ENCODE measurements at regions not wholly inside any gene's neighbourhood (a gene's known extent, or its start where the extent isn't known, plus 50 kb on each side); places are given as distances from the start of the nearest gene placed in this dataset.
"Not testable (repeated sequence)": the region's sequence is repeated elsewhere in the genome, so short reads cannot be mapped to it uniquely, and the experiment has no call there.

DNA sequence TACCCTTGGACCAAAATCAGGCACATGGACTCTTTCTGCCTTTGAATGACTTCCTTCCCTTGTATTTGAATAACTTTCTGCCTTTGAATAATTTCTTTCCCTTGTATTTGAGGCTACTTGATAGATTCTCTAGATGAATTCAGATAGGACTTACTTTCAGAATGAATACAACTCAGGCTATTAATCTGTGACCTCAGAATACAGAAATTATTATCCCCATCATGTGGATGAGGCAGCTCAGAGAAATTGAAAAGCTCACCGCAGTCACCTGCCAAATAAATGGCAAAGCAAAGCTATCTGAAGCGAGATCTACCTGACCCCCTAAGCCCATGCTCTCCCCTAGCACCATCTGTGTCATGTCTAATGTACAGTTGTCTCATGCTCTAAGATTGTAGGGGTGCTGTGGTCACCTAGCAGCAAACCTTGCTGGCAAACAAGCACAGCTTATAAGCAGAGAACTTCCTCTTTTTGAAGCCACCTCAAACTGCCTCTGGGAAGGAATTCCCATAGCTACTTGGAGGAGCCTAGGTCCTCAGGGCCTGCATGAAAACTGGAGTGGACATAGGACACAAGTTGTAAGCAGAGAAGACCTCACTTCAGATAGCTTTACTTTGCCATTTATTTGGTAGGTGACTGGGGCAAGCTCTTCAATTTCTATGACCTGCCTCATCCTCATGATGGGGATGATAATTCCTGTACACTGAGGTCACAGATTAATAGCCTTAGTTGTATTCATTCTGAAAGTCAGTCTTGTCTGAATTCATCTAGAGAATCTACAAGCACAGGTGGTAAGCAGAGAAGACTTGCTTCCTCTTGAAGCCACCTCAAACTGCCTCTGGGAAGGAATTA lies 66.1 kb downstream of the FASLG start:
- 93 to 96% methylated on average over 2 of the region's 2 CpGs for WGBS, 2 donors
- no peak overlapping the region for H3K4me3 ChIP-seq (ENCODE audit: low read depth, poor library complexity, severe bottlenecking)
- intact Hi-C loops (cut with DNase I; ENCODE audit: low total_unique reads): no loop called here
- DNase-seq (ENCODE audit: low spot score in 2 of 2): no peak
- no peak for TF ChIP-seq POLR2A (IDR thresholded peaks at IDR 0.05)
- TF ChIP-seq, protein P1, sequence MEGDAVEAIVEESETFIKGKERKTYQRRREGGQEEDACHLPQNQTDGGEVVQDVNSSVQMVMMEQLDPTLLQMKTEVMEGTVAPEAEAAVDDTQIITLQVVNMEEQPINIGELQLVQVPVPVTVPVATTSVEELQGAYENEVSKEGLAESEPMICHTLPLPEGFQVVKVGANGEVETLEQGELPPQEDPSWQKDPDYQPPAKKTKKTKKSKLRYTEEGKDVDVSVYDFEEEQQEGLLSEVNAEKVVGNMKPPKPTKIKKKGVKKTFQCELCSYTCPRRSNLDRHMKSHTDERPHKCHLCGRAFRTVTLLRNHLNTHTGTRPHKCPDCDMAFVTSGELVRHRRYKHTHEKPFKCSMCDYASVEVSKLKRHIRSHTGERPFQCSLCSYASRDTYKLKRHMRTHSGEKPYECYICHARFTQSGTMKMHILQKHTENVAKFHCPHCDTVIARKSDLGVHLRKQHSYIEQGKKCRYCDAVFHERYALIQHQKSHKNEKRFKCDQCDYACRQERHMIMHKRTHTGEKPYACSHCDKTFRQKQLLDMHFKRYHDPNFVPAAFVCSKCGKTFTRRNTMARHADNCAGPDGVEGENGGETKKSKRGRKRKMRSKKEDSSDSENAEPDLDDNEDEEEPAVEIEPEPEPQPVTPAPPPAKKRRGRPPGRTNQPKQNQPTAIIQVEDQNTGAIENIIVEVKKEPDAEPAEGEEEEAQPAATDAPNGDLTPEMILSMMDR (IDR thresholded peaks at IDR 0.05): no peak

GRCh38 chr1:172726740-172727139 lies 67.8 kb downstream of the FASLG start:
- TF ChIP-seq POLR2A (IDR thresholded peaks at IDR 0.05): no peak
- TF ChIP-seq, protein P1 (IDR thresholded peaks at IDR 0.05): no peak
- intact Hi-C loops (cut with DNase I; ENCODE audit: low total_unique reads): no loop called here
- WGBS, 2 donors: 78 to 90% methylated on average over 2 of the region's 2 CpGs
- no peak overlapping the region for H3K4me3 ChIP-seq (ENCODE audit: low read depth, poor library complexity, severe bottlenecking)
- no peak for DNase-seq (ENCODE audit: low spot score in 2 of 2)

GRCh38 chr1:172727275-172727857 lies 68.5 kb downstream of the FASLG start:
- WGBS, 2 donors: 85 to 89% methylated on average over 6 to 7 of the region's 7 CpGs
- no peak overlapping the region for H3K4me3 ChIP-seq (ENCODE audit: low read depth, poor library complexity, severe bottlenecking)
- no peak for DNase-seq (ENCODE audit: low spot score in 2 of 2)
- intact Hi-C loops (cut with DNase I; ENCODE audit: low total_unique reads): no loop called here
- TF ChIP-seq, protein P1 (IDR thresholded peaks at IDR 0.05): no peak
- TF ChIP-seq POLR2A (IDR thresholded peaks at IDR 0.05): no peak

DNA sequence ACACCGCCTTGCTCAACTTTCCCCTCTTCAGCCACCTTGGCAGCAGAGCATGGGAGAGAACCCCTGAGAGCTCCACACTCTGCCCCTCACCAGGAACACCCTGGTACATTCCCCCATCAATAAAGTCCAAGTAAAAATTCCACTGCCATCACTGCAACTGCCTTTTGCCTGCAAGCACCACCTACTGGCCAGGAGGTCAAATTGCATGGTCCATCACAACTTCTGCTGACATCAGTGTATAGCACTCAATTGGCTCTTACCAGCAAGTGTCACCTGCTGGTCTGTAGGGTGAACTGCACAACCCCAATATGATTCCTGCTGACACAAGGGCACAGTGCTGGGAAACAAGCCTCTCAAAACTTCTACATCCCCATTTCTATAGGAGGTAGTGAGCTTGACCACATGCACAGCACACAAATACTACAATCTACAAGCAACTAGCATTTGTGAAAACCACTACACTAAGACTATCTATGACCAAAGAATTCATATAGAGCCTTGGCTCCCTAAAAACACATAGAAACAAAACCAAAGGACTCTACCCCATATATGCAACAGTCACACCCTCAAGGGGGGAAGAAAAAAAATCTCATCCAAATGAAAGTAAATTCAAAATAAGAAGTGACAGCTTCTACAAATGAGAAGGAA lies 69.2 kb downstream of the FASLG start:
- no peak overlapping the region for H3K4me3 ChIP-seq (ENCODE audit: low read depth, poor library complexity, severe bottlenecking)
- DNase-seq (ENCODE audit: low spot score in 2 of 2): no peak
- no peak for TF ChIP-seq POLR2A (IDR thresholded peaks at IDR 0.05)
- TF ChIP-seq, protein P1 (IDR thresholded peaks at IDR 0.05): no peak
- intact Hi-C loops (cut with DNase I; ENCODE audit: low total_unique reads): no loop called here
- 100% methylated on average over 1 of the region's 1 CpG for WGBS, 2 donors

GRCh38 chr1:172728705-172729104 lies 69.8 kb downstream of the FASLG start:
- intact Hi-C loops (cut with DNase I; ENCODE audit: low total_unique reads); H3K4me3 ChIP-seq (ENCODE audit: low read depth, poor library complexity, severe bottlenecking); DNase-seq (ENCODE audit: low spot score in 2 of 2): not testable (repeated sequence)
- 96 to 100% methylated on average over 1 of the region's 1 CpG for WGBS, 2 donors

- 93% methylated on average over 3 of the region's 3 CpGs for WGBS, 2 donors
- intact Hi-C loops (cut with DNase I; ENCODE audit: low total_unique reads): no loop called here
- no peak for TF ChIP-seq POLR2A (IDR thresholded peaks at IDR 0.05)
- TF ChIP-seq, protein P1 (IDR thresholded peaks at IDR 0.05): no peak
- no peak overlapping the region for H3K4me3 ChIP-seq (ENCODE audit: low read depth, poor library complexity, severe bottlenecking)
- DNase-seq (ENCODE audit: low spot score in 2 of 2): no peak
Measured at GRCh38 chr1:172732427-172732826, 73.5 kb downstream of the FASLG start.
